HFF-Myc (cell line): ENCODE measurements at regions not wholly inside any gene's neighbourhood (a gene's known extent, or its start where the extent isn't known, plus 50 kb on each side); places are given as distances from the start of the nearest gene placed in this dataset.

Experiments
- DNase-seq: peaks from one replicate; pipeline ENCODE4 v3.0.0-alpha.2; 2011; ENCODE audit warnings: low read depth; ENCODE audit errors: extremely low read depth
- H3K4me3 ChIP-seq: replicated peaks from 2 replicates; pipeline ENCODE4 v1.5.1; 2011; ENCODE audit warnings: low read depth, mild to moderate bottlenecking, control low read depth, low read length
- TF ChIP-seq, protein P1 (sequence below): IDR thresholded peaks from 2 replicates; pipeline ENCODE4 v1.5.1; 2012; ENCODE audit warnings: mild to moderate bottlenecking, low read depth, low read length, control low read depth; ENCODE audit errors: missing control alignments

DNA sequence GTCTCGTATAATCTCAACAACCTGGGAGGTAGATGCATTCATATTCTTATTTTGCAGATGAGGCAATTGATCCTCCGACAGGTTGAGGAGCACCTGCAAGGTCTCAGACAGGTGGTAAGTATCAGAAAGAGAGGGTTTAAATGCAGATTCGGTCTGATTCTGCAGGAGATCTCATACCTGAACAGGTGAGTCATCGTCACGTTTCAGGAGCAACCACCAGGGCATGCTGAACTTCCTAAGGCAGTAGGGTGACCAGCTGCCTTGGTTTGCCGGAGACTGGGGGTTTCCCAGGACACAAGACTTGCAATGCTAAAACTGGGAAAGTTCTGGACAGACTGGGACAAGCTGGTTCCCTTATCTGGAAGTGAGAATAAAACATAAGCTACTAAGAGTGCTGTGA lies 68.8 kb upstream of the TSHZ3 start:
- no peak overlapping the region for H3K4me3 ChIP-seq
- DNase-seq, result no peak
- TF ChIP-seq, protein P1, sequence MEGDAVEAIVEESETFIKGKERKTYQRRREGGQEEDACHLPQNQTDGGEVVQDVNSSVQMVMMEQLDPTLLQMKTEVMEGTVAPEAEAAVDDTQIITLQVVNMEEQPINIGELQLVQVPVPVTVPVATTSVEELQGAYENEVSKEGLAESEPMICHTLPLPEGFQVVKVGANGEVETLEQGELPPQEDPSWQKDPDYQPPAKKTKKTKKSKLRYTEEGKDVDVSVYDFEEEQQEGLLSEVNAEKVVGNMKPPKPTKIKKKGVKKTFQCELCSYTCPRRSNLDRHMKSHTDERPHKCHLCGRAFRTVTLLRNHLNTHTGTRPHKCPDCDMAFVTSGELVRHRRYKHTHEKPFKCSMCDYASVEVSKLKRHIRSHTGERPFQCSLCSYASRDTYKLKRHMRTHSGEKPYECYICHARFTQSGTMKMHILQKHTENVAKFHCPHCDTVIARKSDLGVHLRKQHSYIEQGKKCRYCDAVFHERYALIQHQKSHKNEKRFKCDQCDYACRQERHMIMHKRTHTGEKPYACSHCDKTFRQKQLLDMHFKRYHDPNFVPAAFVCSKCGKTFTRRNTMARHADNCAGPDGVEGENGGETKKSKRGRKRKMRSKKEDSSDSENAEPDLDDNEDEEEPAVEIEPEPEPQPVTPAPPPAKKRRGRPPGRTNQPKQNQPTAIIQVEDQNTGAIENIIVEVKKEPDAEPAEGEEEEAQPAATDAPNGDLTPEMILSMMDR, result no peak

DNA sequence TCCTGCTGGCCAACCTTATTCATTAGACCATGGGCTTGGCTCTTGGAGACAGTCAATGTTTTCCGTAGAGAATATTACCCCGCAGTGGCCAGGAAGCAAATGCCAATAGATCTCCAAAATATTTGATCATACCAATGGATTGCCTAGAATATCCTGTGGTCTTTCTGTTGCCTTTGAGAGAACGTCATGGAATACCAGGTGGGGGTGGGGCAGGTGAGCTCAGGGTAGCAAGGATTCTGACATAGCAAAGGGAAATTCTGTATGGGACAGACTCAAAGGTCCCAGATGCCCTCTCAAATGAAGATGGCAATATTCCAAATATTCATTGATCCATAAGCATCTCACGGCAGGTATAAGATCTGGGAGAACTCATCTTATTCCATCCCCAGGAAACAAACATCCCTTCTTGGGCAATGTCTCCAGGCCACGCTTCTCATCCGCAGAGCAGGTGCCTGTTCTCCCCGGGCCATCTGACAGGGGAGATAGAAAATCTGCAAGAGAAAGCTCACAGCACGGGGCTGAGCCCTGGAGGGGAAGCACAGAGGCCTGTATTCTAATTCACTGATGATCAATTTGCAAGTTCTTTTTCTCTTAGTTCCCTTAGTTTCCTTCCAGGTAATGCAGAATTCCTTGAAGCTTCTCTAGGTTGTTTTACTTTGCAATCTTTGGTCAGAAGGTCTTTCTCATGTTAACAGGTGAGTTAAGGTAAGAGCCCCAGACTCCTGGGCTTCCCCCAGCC lies 69.6 kb upstream of the TSHZ3 start:
- TF ChIP-seq, protein P1, result no peak
- H3K4me3 ChIP-seq, result no peak overlapping the region
- no peak for DNase-seq

DNA sequence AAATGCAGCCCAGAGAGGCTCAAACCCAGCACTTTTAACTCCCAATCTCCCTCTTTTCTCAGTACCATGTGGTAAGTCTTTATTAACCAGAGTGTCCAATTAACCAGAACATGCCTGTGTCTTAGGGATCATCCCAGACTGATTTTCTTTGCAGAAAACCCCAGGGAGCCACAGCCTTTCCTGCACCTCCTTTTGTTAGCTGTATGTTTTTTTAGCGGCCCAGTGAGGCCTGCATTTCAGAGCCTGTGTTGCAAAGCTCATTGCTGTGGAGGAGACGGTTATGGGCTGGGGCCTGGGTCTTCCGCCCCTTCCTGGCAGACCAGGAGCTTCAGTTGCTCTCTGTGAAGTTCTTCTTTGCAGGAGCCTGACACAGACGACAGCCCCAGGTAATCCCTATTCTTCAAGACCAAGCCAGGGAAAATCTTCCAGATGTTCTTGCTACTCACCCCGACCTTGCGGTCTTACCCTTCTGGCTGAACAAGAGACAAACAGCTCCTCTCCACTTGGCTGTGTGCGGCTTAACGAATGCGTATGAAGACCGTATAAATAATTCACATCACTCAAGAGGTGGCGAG lies 70.7 kb upstream of the TSHZ3 start:
- TF ChIP-seq, protein P1, result no peak
- no peak overlapping the region for H3K4me3 ChIP-seq
- DNase-seq, result no peak

DNA sequence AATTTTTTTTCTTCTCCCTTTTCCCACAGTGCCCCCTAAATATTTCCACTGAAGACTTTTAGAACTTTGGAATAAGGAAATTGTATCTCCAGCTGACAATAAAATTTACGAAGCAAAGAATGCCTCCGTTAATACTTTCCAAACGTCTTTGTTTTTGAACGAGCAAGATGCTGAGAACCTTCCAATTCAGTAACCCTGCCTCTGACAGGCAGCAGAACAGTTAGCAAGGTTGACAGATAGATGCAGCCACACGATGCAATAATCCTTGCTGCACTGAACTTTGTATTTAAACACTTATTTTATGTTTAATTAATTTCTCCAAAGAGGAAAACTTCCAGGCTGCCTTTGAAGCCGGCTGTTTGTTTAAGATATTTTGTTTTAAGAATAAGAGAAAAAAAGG lies 71.8 kb upstream of the TSHZ3 start:
- no peak overlapping the region for H3K4me3 ChIP-seq
- TF ChIP-seq, protein P1, result no peak
- DNase-seq, result no peak

DNA sequence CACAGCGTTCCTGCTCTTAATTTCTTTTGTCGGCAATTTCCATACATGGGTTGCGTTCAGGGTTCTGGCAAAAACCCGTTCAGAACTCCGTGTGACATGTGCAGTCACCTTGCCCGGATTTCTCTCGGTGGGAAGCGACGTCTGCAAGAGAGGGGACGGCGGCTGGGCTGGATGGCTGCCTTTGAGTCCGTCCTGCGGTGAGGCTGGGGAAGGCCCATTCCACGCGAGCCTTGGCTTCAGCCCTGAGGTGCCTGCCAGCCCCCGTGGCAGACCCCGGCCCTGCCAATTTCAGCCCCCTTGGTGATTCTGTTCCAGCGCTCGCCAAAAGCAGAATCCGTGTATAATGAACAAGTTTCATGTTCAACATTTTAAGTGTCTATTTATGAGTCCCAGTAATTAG lies 72.6 kb upstream of the TSHZ3 start:
- DNase-seq, result no peak
- H3K4me3 ChIP-seq, result no peak overlapping the region
- TF ChIP-seq, protein P1, result no peak

DNA sequence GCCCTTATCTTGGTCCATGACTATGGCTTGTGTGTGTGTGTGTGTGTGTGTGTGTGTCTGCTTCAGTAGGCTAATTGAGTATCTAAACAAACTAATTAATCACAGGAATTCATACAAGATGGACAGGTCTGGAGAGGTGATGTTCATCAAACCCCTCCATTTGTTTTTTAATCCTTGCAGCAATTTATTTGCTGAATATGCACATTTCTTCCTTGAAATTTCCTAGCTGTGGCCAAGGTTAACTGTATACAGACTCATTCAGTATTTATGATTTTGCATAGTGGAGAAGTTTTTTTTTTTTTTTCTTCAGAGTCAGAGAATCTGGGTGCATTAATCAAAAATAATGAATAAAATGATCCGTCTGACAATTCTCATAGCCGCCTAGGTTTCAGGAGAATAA lies 74.7 kb upstream of the TSHZ3 start:
- H3K4me3 ChIP-seq, result no peak overlapping the region
- no peak for DNase-seq
- TF ChIP-seq, protein P1, result no peak
